HuH-7 (cell line): ENCODE measurements at regions not wholly inside any gene's neighbourhood (a gene's known extent, or its start where the extent isn't known, plus 50 kb on each side); places are given as distances from the start of the nearest gene placed in this dataset.
"Not testable (repeated sequence)": the region's sequence is repeated elsewhere in the genome, so short reads cannot be mapped to it uniquely, and the experiment has no call there.

Experiments used
- DNase-seq: peaks from one replicate; pipeline ENCODE4 v3.0.0; 2011; ENCODE audit warnings: low spot score

DNA sequence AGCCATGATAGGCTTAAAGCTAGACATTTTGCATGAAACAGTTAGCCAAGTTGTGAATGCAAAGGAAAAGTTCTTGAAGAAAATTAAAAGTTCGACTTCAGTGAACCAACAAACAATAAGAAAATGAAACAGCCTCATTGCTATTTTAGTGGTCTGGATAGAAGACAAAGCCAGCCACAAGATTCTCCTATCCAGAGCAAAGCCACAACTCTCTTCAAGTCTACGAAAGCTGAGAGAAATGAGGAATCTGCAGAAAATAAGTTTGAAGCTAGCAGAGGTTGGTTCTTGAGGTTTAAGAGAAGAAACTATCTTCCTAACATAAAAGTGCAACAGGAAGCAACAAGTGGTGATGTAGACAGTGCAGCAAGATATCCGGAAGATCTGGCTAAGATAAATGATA lies 271.4 kb upstream of the GRM3 start:
- no peak for DNase-seq

DNA sequence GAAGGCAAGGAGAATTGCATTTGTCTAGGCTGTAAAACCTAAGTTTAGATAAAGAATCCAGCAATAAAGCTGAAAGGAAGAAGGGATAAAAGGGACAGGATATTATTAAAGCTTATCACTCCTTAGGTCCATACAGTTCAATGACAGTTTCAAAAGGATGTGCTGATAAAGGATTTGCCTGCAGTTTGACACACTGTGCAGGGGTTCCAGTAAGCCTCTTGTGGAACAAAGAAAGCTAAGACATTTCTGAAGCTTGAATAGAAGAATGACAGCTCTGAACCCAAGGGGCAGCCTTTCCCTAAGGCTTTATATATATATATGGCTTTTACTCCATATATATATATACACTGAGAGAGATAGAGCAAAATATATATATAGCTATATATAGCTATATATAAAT lies 276.8 kb upstream of the GRM3 start:
- DNase-seq = no peak

DNA sequence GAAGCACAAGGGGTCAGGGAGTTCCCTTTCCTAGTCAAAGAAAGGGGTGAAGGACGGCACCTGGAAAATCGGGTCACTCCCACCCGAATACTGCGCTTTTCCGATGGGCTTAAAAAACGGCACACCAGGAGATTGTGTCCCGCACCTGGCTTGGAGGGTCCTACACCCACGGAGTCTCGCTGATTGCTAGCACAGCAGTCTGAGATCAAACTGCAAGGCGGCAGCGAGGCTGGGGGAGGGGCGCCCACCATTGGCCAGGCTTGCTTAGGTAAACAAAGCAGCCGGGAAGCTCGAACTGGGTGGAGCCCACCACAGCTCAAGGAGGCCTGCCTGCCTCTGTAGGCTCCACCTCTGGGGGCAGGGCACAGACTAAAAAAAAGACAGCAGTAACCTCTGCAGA lies 303.3 kb upstream of the GRM3 start:
- DNase-seq = not testable (repeated sequence)

DNA sequence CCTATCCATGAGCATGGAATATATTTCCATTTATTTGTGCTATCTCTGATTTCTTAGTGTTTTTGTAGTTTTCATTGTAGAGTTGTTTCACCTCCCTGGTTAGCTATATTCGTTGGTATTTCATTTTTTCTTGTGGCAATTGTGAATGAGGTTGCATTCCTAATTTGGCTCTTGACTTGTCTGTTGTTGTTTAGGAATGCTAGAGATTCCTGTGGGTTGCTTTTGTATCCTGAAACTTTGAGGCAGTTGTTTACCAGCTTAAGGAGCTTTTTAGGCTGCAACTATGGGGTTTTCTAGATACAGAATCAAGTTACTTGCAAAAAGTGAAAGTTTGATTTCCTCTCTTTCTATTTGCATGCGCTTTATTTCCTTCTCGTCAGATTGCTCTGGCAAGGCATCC lies 304.7 kb upstream of the GRM3 start:
- DNase-seq = no peak

DNA sequence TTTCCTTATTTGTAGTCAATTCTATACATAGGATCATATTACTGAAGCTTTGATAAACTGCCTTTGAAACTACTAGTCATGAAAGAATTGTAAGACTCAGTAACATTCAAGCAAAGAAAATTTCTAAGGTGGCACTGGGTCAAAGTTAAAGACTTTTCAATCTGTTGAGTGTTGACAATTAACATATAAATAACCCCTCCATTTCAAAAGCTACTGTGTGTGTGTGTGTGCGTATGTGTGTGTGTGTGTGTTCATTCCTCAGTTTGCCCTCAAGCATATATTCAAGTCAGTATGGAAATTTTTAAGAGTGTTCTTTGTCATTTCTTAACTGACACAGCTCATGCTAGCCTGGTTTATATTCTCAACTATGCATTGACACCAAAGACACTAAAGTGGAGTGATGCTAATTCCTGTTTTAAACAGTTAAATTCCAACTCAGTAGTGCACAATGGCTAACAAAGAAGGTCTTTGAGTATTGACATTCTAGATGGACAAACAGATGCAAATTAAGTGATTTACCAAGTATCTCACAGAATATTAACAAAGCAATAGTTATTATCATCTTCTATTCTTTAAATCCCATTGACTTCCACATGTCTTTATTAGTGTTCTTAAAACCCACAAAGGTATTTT lies 314.8 kb upstream of the GRM3 start:
- no peak for DNase-seq

DNA sequence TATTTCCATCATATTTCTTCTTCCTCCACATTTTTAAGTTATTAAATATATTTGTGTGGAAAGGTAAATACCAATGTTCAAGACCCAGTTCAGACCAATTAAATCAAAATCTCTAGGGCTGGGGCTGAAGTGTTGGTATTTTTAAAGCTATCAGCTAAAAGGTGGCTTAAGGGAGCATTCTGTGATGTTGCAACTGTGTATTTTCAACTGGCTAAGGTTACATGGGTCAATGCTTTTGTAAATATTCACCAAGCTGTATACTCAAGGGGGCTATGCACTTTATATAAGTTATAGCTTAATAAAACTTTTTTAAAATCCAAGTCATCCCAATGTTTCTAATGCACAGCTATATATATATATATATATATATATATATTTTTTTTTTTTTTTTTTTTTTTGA lies 316.9 kb upstream of the GRM3 start:
- DNase-seq = peak; percentile 9

DNA sequence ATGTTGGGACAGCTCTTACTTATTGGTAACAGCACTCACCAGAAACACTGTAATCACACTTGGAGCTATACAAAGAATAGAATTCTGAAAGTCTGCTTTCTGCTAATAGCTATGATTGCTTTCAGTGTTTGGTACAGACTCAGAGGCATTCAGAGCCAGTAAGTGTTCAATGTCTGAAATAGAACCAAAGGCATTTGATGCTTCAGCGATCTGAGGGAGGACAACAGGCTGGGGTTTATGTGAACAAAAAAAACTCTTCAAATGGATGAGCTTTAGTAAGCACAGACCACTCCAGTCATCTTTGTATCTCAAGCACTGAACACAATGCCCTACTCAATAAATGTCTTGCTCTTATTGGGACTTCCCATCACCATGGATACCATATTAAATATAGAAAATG lies 322.8 kb upstream of the GRM3 start:
- no peak for DNase-seq

DNA sequence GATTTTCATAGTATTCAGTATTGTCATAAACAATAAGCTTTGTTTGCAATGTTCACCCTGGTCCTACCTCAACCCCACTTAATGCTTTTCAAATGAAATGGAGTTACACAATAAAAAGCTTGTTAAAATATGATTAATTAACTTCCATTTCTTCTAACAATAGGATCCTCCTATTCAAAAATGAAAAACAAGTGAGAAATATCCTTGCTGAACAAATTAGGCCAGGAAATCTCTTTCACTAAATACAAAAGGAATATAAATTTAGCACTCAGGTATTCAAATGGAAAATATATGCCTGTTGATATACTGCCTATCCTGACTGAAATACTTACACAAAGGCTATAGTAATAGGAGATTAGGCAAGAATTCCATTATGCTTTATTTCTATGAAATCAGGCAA lies 323.4 kb upstream of the GRM3 start:
- no peak for DNase-seq

DNA sequence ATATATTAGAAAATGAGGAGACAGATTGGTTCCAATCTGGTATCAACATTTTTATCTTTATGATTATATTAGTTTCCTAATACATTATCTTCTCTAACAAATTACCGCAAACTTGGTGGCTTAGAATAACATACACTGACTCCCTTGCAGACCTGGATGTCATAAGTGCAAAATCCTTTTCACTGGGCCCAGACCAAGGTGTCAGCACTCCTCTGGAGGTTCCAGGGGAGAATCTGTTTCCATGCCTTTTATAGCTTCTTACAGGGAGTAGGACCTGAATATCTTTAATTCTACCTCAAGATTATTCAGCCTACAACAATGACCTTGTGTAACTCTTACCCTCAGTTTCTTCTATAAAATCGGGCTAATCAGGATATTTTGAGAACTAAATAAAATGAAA lies 329.9 kb upstream of the GRM3 start:
- no peak for DNase-seq

DNA sequence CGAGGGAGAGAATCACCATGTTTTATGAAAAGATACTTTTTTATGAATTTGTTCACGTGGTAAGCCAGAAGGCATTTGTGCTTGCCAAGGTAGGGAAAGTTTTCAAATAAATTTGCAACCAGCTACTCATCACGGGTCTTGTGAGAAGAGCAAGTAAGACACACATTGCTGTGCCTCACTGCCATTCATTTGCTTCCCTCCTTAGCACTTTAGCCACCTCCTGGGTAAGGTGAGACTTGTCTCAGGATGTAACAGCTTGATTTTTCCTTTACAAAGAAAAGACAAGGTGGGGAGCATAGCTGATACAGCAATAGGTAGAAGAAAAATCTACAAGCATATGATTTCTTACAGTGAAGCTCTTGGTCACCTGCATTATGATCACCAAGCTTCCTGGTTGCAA lies 342.4 kb upstream of the GRM3 start:
- no peak for DNase-seq

DNA sequence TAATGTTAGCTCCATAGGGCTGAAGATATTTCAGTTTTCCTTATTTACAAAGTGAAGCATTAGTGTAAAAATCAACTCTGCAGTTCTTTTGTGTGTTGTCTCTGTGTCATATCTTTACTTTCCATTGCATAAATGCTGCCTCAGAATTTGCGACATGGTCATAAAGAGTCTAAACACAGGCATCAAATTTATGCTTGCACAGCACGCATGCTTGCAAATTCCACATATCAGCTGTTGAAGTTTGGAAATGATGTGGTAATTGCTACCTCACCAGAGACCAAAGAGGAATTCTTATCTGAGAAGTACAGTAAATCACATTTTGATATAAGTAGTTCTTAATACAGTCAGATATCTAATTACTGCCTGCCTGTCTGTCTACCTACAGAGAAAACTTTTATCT lies 348.2 kb upstream of the GRM3 start:
- peak; percentile 8 for DNase-seq

DNA sequence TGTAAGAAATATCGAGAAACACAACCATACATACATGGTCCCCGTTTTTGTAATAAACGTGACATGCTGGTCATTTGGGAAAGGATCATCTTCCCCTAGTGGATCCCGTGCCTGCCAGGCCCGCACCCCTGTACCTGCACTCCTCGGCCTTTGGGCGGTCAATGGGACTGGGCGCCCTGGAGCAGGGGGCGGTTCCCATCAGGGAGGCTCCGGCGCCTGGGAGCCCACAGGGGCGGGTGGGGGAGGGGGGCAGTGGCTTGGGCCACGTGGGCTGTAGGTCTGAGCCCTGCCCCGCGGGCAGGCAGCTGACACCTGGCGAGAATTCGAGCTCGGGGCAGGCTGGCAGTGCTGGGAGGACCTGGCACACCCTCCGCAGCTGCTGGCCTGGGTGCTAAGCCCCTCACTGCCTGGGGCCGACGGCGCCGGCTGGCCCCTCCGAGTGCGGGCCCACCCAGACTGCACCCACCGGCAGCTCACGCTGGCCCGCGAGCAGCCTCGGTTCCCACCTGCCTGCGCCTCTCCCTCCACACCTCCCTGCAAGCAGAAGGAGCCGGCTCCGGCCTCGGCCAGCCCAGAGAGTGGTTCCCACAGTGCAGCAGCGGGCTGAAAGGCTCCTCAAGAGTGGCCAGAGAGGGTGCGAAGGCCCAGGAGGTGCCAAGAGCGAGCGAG lies 361.6 kb upstream of the GRM3 start:
- DNase-seq = peak; percentile 40

DNA sequence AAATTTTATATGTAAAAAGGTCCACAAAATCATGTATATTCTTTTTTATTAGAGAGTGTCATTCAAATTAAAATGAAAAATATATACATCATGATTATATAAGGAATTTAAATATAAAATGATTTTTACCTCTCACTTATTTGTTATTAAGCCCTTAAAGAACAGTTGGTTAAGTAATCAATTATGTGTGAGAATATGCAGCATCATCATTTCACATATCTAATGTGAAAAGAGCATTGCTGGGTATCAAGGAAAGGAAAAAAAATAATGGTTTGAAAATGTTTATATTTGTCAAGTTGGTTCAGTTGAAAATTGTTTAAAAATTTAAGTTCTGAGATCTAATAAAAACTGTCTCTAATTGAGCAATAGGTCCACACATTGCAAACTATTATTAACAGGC lies 363.6 kb upstream of the GRM3 start:
- no peak for DNase-seq

DNA sequence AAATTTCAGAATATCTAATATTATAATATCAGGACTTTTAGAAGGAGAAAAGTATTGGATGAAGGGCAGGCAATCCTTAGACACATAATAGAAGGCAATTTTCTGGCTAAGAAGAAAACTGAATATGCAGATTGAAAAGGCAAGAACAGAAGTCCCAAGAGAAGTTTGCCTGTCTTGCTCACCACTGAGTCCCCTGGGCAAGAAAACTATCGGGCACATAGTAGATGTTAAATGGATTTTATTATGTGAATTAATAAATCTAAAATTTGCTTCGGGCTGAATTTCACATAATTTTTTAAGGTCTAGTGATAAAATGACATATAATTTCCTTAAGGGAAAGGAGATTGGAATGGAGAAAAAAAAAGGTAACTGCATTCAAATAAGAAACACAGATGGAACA lies 380.9 kb upstream of the GRM3 start:
- no peak for DNase-seq

DNA sequence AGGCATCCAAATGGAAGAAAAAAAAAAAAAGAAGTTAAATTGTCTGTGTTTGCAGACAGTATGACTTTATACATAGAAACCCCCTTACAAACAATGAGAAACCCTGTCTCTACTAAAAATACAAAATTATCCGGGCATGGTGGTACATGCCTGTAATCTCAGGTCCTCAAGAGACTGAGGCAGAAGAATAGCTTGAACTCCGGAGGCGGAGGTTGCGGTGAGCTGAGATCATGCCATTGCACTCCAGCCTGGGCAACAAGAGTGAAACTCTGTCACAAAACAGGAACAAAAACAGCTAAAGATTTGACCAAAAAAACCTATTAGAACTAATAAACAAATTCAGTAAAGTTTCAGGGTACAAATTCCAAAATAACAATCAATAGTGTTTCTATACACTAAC lies 385.8 kb upstream of the GRM3 start:
- DNase-seq = no peak

DNA sequence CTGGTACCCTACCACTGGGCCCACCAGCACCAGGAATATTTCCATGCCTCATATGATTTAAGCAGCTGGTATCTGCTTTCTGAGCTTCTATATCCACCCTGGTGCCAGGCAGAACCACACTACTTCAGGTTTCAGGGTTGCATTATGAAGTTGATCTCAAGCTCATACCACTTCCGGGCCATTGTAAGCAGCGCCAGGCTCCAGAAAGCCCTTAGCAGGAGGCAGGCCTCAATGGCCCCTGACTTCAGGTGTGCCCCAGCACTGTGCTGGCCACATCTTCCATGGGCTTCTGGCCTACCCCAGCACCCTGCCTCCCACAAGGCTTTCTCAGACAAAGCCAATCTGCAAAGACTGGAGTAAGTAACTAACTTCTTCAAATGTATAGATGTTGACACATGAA lies 391.3 kb upstream of the GRM3 start:
- no peak for DNase-seq

DNA sequence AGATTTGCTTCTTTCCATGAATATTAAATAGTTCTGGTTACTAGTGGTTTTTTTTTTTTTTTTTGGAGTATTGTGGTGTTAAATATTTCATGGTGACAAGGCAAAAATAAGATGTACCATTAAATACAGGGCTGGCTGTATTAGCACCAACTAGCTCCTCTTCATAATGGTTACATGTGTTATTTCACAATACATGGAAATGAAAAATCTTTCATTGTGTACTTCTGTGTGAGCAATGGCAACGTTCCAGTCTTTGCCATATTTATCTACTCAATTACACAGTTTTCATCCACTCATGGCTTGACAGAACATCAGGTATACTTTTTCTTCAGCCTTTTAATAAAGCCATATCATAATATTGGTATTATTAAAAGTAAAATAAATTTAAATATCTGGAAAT lies 394.7 kb upstream of the GRM3 start:
- no peak for DNase-seq

DNA sequence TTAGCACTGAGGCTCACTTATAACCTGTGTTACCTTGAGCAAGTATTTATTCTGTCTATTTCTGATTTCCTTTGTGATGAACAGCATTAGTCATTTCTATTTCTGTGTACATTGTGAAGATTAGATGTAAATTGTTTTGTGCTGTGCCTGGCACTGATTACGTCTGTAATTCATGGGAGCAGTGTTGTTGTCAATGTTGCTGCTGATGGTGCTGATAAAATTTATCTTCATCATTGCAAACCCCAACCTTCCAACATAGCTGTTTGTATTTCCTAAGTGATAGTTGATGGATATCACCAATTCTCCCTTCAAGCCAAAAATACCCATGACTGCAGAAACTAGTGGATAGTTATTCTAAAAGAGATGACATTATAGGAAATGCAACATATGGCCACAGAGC lies 400.5 kb upstream of the GRM3 start:
- no peak for DNase-seq

DNA sequence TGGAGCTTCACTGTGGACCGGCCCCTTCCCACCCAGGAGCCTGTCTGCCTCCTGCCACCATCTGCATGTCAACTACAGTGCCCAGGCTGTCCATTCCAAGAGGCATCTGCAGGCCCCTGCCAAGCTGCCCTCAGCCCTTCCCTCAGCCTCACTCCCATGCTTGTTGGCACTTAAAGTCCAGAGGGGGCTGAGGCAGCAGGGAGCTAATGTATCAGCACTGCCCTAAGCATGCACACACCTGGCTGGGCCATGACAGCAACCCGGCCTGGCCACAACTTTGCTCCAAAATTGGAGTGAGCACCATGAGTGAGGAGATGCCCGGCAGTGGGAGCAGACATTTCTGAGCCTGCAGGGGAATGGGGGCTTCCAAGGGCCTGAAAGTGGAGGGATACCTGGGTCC lies 417.5 kb upstream of the GRM3 start:
- DNase-seq = no peak

DNA sequence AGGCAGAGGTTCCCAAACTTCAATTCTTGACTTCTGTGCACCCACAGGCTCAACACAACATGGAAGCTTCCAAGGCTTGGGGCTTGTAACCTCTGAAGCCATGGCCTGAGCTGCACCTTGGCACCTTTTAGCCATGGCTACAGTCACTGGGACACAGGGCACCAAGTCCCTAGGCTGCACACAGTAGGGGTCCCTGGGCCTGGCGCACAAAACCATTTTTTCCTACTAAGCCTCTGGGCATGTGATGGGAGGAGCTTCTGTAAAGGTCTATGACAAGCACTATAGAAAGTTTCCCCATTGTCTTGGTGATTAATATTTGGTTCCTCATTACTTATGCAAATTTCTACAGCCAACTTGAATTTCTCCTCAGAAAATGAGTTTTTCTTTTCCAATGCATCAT lies 420.9 kb upstream of the GRM3 start:
- DNase-seq = no peak

DNA sequence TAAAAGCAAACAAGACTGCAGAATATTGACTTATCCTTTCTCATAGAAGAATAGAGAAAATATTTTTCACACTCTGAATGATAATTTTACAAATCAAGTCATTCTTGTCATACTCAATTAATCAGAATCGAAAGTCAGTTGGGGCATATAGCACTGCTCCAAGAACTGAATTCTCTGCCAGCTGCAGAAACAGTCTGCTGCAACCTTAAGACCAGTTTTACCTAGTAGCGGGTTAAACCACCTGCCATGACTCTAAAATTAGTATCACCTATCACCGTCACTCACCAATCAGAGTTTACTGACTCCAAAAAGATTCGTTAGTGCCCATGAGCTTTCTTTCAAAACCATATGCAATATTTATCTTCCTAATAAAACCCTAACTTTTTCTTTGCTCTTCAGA lies 429.0 kb upstream of the GRM3 start:
- no peak for DNase-seq

DNA sequence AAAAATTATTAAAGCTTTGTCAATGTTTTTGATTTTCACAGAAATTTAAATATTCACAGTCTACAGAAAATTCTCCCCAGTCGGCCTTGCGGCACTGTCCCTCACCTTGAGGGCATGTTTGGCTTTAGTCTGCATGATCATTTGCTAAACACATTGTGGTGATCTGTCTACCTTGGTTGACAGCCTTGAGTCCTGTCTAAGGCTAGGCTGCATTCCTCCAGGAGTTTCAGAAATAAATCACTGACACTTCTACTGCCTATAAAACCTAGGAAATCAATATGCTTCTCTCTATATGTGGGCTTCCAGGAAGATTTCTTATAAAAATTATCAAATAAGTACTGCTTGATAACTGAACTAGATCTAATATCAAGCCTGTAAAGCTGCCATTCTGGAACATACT lies 430.7 kb upstream of the GRM3 start:
- DNase-seq = no peak

DNA sequence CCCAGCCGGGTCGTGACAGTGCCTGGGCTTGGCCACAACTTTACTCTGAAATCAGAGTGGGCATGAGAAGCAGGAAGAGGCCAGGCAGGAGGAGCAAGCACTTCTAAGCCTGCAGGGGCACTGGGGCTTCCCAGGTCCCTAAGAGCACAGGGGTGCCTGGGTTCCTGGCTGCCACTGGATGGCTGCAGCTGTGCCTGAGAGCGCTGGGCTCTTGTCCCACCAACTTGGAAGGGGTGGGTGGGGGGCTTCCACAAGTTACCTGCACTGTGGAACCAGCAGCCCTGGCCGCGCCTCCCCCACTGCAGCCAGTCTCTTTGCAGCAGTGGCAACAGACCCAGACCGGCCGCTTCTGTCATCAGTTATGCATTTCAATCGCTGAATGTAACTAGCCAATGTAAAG lies 434.7 kb upstream of the GRM3 start:
- DNase-seq = no peak

DNA sequence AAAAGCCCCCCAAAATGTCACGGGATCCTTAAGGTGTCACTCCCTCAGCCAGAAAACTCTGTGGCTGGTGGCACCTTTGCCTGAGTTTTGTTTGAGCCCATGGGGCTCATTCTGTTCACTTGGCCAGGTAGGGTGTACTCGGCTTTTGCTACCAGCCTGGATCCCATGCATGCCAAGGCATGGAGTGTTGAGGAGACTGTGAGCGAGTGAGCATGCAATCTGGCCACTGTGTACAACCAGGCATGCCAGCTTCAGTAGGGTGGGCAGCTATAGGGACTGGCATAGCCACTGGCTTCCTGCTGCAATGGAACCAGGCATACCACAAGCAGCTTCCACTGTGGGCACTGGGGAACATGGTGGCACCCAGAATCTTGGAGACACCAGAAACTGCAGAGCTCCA lies 436.0 kb upstream of the GRM3 start:
- no peak for DNase-seq

DNA sequence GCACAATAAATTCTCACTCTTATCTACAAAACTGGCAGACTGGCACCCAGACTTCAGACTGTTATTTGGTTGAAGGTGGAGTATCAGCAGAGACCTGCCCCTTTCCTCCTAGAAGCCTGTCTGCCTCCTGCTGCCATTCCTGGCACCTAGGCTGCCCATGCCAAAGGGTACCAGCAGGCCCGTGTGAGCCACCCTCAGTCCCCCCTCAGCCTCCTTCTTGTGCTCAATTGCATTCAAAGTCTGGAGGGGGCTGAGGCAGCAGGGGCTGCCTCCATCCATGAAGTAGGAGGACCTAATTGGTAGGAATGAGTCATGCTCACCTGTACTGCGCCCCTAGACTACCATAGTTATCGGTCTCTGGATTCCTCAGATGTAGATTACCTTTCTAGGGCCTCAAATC lies 440.9 kb upstream of the GRM3 start:
- DNase-seq = no peak
